Mammary epithelial cell (primary cell): ENCODE measurements at regions not wholly inside any gene's neighbourhood (a gene's known extent, or its start where the extent isn't known, plus 50 kb on each side); places are given as distances from the start of the nearest gene placed in this dataset.

Experiments used
- EZH2 ChIP-seq: IDR thresholded peaks from 2 replicates; pipeline ENCODE4 v1.6.1; 2012; ENCODE audit warnings: low read length, inconsistent platforms, borderline replicate concordance
- TF ChIP-seq, protein P1 (sequence below), 2 donors: IDR thresholded peaks in 1 of 2; conservative IDR thresholded peaks in 1 of 2; 2 replicates each; pipeline ENCODE4 v1.5.1; 2011 to 2012; ENCODE audit warnings: inconsistent platforms in 2 of 2, low read length in 2 of 2, mild to moderate bottlenecking in 2 of 2, control low read depth in 1 of 2, low read depth in 1 of 2; ENCODE audit not compliant: insufficient read depth in 1 of 2; ENCODE audit errors: extremely low read depth in 1 of 2

- TF ChIP-seq, protein P1, sequence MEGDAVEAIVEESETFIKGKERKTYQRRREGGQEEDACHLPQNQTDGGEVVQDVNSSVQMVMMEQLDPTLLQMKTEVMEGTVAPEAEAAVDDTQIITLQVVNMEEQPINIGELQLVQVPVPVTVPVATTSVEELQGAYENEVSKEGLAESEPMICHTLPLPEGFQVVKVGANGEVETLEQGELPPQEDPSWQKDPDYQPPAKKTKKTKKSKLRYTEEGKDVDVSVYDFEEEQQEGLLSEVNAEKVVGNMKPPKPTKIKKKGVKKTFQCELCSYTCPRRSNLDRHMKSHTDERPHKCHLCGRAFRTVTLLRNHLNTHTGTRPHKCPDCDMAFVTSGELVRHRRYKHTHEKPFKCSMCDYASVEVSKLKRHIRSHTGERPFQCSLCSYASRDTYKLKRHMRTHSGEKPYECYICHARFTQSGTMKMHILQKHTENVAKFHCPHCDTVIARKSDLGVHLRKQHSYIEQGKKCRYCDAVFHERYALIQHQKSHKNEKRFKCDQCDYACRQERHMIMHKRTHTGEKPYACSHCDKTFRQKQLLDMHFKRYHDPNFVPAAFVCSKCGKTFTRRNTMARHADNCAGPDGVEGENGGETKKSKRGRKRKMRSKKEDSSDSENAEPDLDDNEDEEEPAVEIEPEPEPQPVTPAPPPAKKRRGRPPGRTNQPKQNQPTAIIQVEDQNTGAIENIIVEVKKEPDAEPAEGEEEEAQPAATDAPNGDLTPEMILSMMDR (conservative IDR thresholded peaks at IDR 0.05 in 1 of 2, IDR thresholded peaks at IDR 0.05 in 1 of 2; ENCODE audit: extremely low read depth in 1 of 2, insufficient read depth in 1 of 2, low read depth in 1 of 2, low read length in 2 of 2) = no peak
- TF ChIP-seq EZH2 = no peak
Observed at GRCh38 chr4:23728971-23729370, 160.9 kb downstream of the PPARGC1A start.
